ENCODE measurements at regions not wholly inside any gene's neighbourhood (a gene's known extent, or its start where the extent isn't known, plus 50 kb on each side); places are given as distances from the start of the nearest gene placed in this dataset.
A peak's percentile ranks its signal among the peaks of the same experiment; 100 is the strongest.

GRCh38 chr5:57662991-57663390 lies 180.4 kb upstream of the ACTBL2 start:
- TF ChIP-seq, protein P1, sequence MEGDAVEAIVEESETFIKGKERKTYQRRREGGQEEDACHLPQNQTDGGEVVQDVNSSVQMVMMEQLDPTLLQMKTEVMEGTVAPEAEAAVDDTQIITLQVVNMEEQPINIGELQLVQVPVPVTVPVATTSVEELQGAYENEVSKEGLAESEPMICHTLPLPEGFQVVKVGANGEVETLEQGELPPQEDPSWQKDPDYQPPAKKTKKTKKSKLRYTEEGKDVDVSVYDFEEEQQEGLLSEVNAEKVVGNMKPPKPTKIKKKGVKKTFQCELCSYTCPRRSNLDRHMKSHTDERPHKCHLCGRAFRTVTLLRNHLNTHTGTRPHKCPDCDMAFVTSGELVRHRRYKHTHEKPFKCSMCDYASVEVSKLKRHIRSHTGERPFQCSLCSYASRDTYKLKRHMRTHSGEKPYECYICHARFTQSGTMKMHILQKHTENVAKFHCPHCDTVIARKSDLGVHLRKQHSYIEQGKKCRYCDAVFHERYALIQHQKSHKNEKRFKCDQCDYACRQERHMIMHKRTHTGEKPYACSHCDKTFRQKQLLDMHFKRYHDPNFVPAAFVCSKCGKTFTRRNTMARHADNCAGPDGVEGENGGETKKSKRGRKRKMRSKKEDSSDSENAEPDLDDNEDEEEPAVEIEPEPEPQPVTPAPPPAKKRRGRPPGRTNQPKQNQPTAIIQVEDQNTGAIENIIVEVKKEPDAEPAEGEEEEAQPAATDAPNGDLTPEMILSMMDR (IDR thresholded peaks at IDR 0.05; ENCODE audit: low read depth, low read length), result no peak
- no peak for DNase-seq (ENCODE audit: extremely low read depth, low read depth)

- no peak for DNase-seq (ENCODE audit: extremely low read depth, low read depth)
- TF ChIP-seq, protein P1 (IDR thresholded peaks at IDR 0.05; ENCODE audit: low read depth, low read length), result no peak
Measured at GRCh38 chr5:57659886-57660285, 177.3 kb upstream of the ACTBL2 start.

DNA sequence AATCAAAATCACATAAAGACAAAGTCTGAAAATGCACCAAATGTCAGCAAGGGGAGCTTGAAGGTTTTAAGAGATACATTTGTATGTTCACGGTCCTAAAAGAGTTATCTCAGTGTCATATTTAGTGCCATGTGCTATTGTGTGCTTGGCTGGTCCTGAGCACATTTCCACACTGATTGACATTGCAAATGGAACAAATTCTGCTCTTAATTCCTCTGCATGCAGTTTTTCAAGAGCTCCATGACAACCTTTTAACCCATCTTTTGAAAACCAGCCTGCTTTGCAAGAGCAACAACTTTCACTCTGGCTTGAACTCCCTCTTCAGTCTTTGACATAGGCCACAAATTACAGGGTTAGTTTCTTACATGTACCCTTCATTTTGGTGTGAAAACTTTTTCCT lies 175.4 kb upstream of the ACTBL2 start:
- TF ChIP-seq, protein P1 (IDR thresholded peaks at IDR 0.05; ENCODE audit: low read depth, low read length), result no peak
- DNase-seq (ENCODE audit: extremely low read depth, low read depth), result no peak

GRCh38 chr5:57655228-57655627 lies 172.6 kb upstream of the ACTBL2 start:
- no peak for DNase-seq (ENCODE audit: extremely low read depth, low read depth)
- TF ChIP-seq, protein P1 (IDR thresholded peaks at IDR 0.05; ENCODE audit: low read depth, low read length), result no peak

GRCh38 chr5:57653636-57654290 lies 171.2 kb upstream of the ACTBL2 start:
- no peak for DNase-seq (ENCODE audit: extremely low read depth, low read depth)
- TF ChIP-seq, protein P1 (IDR thresholded peaks at IDR 0.05; ENCODE audit: low read depth, low read length), result no peak

DNA sequence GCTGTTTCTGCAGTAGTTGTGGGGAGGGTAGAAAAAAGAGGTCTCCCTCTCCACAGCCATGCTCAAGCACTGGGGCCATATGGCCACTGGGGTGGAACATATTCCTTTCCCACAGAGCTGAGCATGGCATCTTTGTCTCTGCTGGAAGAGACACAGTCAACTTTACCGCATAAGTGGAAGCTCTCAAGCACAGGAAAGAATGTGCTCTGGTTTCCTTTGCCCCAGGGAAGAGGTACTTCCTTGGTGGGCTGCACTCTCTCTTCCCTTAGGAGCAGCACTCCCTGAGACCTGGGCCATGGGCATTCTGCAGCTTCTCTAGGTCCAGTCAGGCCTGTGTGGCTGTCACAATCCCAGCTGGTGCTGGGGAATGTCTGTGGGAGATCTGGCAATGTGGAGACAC lies 168.5 kb upstream of the ACTBL2 start:
- no peak for DNase-seq (ENCODE audit: extremely low read depth, low read depth)
- TF ChIP-seq, protein P1 (IDR thresholded peaks at IDR 0.05; ENCODE audit: low read depth, low read length), result no peak

DNA sequence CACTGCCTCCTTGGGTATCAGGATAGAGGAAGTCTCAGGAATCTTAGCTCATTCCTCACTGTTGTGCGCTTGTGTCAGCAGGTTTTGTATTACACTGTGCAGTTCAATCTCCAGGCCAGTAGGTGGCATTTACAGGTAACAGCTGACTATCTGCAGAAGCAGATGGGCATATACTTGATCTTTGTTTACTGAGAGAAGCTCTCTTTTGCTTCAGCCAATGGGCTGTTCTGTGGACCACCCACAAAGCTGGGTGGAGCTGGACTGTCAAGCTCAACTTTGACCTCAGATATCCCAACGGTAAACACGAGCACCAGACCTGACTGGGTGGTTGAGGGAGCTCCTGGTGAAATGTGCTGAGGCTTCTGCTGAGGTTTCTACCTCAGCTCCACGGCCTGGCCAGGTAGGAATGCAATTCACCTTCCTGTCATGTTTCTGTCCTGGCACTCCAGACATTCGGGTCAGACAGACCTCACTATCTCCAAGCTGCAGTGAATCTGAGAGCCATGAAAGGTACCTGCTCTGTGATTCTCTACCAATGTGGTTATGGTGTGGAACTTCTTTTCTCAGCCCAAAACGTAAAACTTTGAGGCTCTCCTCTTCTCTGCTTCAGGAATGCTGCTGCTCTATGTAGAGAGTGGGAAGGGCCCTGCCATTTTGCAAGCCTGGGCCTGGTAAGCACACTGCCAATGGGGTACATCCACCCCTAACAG lies 167.9 kb upstream of the ACTBL2 start:
- peak; percentile 27 for DNase-seq (ENCODE audit: extremely low read depth, low read depth)
- TF ChIP-seq, protein P1 (IDR thresholded peaks at IDR 0.05; ENCODE audit: low read depth, low read length), result peak; percentile 69

All from AG09319 (cell line).